ENCODE measurements at regions not wholly inside any gene's neighbourhood (a gene's known extent, or its start where the extent isn't known, plus 50 kb on each side); places are given as distances from the start of the nearest gene placed in this dataset.

DNA sequence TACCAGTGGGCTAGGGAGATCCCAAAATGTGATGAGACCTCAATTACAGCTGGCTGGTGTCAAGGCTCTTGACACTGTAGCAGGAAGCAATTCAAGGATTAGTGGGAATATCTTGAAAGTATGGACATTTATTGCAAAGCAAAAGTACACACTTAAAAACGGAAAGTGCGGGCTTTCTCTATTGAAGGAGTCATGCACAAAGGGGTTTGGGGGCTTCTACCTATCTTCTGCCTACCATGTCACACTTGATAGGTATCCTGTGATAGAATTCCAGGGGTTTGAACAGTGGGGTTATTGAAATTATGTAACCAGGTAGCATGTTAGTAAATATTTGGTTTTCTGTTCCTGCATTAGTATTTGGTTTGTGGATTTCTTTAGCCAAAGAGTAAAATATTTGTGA, 1652.1 kb upstream of the DDX18 start:
- WGBS, 2 experiments (ENCODE audit: extremely low coverage in 1 of 2, insufficient coverage in 1 of 2, insufficient read length in 1 of 2, insufficient replicate concordance in 2 of 2, low coverage in 1 of 2, low lambda C conversion rate in 2 of 2, missing lambda C conversion rate in 1 of 2): 94% methylated on average over 2 of the region's 2 CpGs; no CpG with 5 or more reads in 1 of the 2 experiments

More for the DNA sequence above, 1652.1 kb upstream of the DDX18 start:
- H3K4me1 ChIP-seq (replicated peaks in 1 of 4; ENCODE audit: control insufficient read depth in 3 of 4, insufficient read depth in 4 of 4, low read length in 3 of 4): peaks cover 0 to 4% (median 0%) of the 10 kb centered on the region in 4 experiments; a peak in 1 of 7 replicates
- H3K23me2 ChIP-seq (ENCODE audit: low read depth, low read length): no peaks in the 10 kb centered on the region
- no peaks in the 10 kb centered on the region for H3K36me3 ChIP-seq (ENCODE audit: control insufficient read depth in 2 of 4, insufficient read depth in 4 of 4, low read length in 3 of 4)
- no peak overlapping the region for H2BK15ac ChIP-seq (ENCODE audit: low read length)
- no peaks in the 10 kb centered on the region for H3K79me2 ChIP-seq (ENCODE audit: control insufficient read depth in 1 of 2, insufficient read depth in 2 of 2, low read length in 2 of 2)
- TF ChIP-seq SIRT6 (IDR thresholded peaks at IDR 0.05; ENCODE audit: low read length) (no peak), PHF8 (conservative IDR thresholded peaks at IDR 0.05; ENCODE audit: low read depth, low read length) (no peak), EZH2 (IDR thresholded peaks at IDR 0.05; ENCODE audit: low read depth, low read length, severe bottlenecking) (no peak), BRCA1 (IDR thresholded peaks at IDR 0.05; ENCODE audit: low read depth, low read length) (no peak), SP2 (IDR thresholded peaks at IDR 0.05; ENCODE audit: low read length) (no peak), KDM4A (IDR thresholded peaks at IDR 0.05; ENCODE audit: low read depth, low read length, severe bottlenecking) (no peak), CHD1 (IDR thresholded peaks at IDR 0.05; ENCODE audit: low read depth, low read length) (no peak), POLR2A (IDR thresholded peaks at IDR 0.05; ENCODE audit: control extremely low read depth in 1 of 2, low read depth in 2 of 2, low read length in 2 of 2) (no peak), RBBP5 (IDR thresholded peaks at IDR 0.05; ENCODE audit: borderline replicate concordance, low read depth, low read length) (no peak), FOSL1 (IDR thresholded peaks at IDR 0.05; ENCODE audit: insufficient read depth, low read depth, low read length) (no peak)
- no peak overlapping the region for H2BK5ac ChIP-seq (ENCODE audit: low read depth, low read length)
- no peak overlapping the region for H4K8ac ChIP-seq (ENCODE audit: extremely low read depth, insufficient read depth, low read length)
- no peak overlapping the region for H2BK20ac ChIP-seq (ENCODE audit: low read length)
- no peak overlapping the region for H3K18ac ChIP-seq (ENCODE audit: extremely low read depth, low read length)
- no peak overlapping the region for H3K56ac ChIP-seq (replicated peaks; ENCODE audit: insufficient read length, low read depth, low read length)
- H3K9ac ChIP-seq (replicated peaks in 1 of 4; ENCODE audit: extremely low read depth in 1 of 4, low read depth in 3 of 4, low read length in 3 of 4): no peak overlapping the region
- POLR2A ChIA-PET (ENCODE audit: partially characterized antibody): no interaction called here
- no peak overlapping the region for H4K91ac ChIP-seq (replicated peaks; ENCODE audit: insufficient read length, low read length)
- H3K23ac ChIP-seq (ENCODE audit: insufficient read length): no peak overlapping the region
- peaks cover 9 to 24% of the 10 kb centered on the region in 2 experiments for H3K9me3 ChIP-seq (ENCODE audit: insufficient read depth in 2 of 2, low read depth in 1 of 2, low read length in 1 of 2)
- H2BK12ac ChIP-seq (ENCODE audit: low read depth, low read length): no peak overlapping the region
- no peaks in the 10 kb centered on the region for H3K79me1 ChIP-seq (ENCODE audit: low read depth, low read length)
- H3K14ac ChIP-seq (ENCODE audit: insufficient read length): no peak overlapping the region
- H2AFZ ChIP-seq (ENCODE audit: low read length): no peak overlapping the region
- H3K4ac ChIP-seq (replicated peaks; ENCODE audit: insufficient read length, low read depth, low read length): no peak overlapping the region
- no peak overlapping the region for H3K27ac ChIP-seq (ENCODE audit: low read depth, low read length)
- FAIRE-seq: no peak
- no peak for DNase-seq (ENCODE audit: low read depth in 1 of 2, low spot score in 2 of 2)
- CTCF ChIA-PET (ENCODE audit: partially characterized antibody): interaction anchor here (0.6 kb wide), 1 partner anchor 127 kb away, joined by 3 read pairs; no protein-coding TSS in a partner anchor
- no peak overlapping the region for H2AK5ac ChIP-seq (ENCODE audit: low read depth, low read length)
- H4K5ac ChIP-seq (ENCODE audit: insufficient read length, low read depth, low read length): no peak overlapping the region
- H4K20me1 ChIP-seq (replicated peaks in 1 of 2; ENCODE audit: control insufficient read depth in 1 of 2, insufficient read depth in 2 of 2, low read length in 2 of 2): no peaks in the 10 kb centered on the region
- H3K27me3 ChIP-seq (replicated peaks in 1 of 4; ENCODE audit: control insufficient read depth in 3 of 4, extremely low read depth in 1 of 4, insufficient read depth in 3 of 4, low read length in 3 of 4): no peaks in the 10 kb centered on the region; a peak in 1 of 7 replicates
- H3K4me2 ChIP-seq (ENCODE audit: insufficient read depth in 1 of 2, low read depth in 2 of 2, low read length in 2 of 2): no peak overlapping the region
- no peak overlapping the region for H3K4me3 ChIP-seq (ENCODE audit: extremely low read depth in 1 of 4, insufficient read depth in 2 of 4, low read depth in 3 of 4, low read length in 4 of 4)
- H2BK120ac ChIP-seq (replicated peaks; ENCODE audit: low read depth, low read length): no peak overlapping the region

All from H1 (cell line).